ENCODE measurements at regions not wholly inside any gene's neighbourhood (a gene's known extent, or its start where the extent isn't known, plus 50 kb on each side); places are given as distances from the start of the nearest gene placed in this dataset.

DNA sequence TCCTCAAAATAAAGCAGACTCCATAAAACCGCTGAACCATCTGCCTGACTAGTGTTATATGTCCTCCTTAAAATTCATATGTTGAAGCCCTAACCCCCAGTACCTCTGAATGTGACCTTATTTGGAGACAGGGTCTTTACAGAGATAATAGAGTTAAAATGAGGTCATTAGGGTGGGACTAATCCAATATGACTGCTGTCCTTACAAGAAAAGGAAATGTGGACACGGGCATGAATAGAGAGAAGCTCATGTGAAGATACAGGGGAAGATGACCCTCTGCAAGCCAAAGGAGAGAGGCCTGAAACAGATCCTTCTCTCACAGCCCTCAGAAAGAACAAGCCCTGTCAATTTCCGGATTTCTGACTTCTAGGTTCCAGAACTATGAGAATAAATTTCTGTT lies 82.0 kb upstream of the KLHL13 start:
- TF ChIP-seq CTCF (IDR thresholded peaks at IDR 0.05) (no peak), POLR2A (IDR thresholded peaks at IDR 0.05) (no peak)

Data from right lobe of liver (tissue), 4 donors.